PC-9 (cell line): ENCODE measurements at regions not wholly inside any gene's neighbourhood (a gene's known extent, or its start where the extent isn't known, plus 50 kb on each side); places are given as distances from the start of the nearest gene placed in this dataset.

ENCODE experiments used
- BruUV-seq: library from RNA; stranded (reverse); fragments of 400-500 nt; replicated peaks from 2 replicates; lab custom pipeline; 2021; lab: Mats Ljungman, UMichigan
- CTCF ChIA-PET: fragments of 300-600 bp; sonication (Branson Sonifier 250); formaldehyde crosslinking; loops from one replicate; lab custom pipeline; 2022; ENCODE audit warnings: antibody characterized with exemption; lab: Charles Lee
- POLR2A ChIA-PET: fragments of 300-600 bp; sonication (Branson Sonifier 250); formaldehyde crosslinking; loops from one replicate; lab custom pipeline; 2022; ENCODE audit warnings: antibody characterized with exemption; ENCODE audit not compliant: unreplicated experiment; lab: Charles Lee
- DNase-seq, 2 experiments: peaks; one replicate each; pipeline versions ENCODE4 v3.0.0 to v3.0.0-alpha.2; 2015 to 2022; ENCODE audit warnings: mixed read lengths in 1 of 2
- H2AFZ ChIP-seq: fragments of 200-600 bp; sonication (generic); 2 replicates; pipeline ENCODE4 v1.8.1; 2017; ENCODE audit warnings: antibody characterized with exemption
- H3F3A ChIP-seq: fragments of 200-600 bp; sonication (generic); 2 replicates; pipeline ENCODE4 v1.8.1; 2017; ENCODE audit warnings: antibody characterized with exemption, mild to moderate bottlenecking, low read depth; ENCODE audit not compliant: insufficient read depth
- H3K27ac ChIP-seq: fragments of 200-600 bp; sonication (generic); 2 replicates; pipeline ENCODE4 v1.6.1; 2016; ENCODE audit warnings: mixed run types
- H3K27me3 ChIP-seq: fragments of 200-600 bp; sonication (generic); 2 replicates; pipeline ENCODE4 v1.6.1; 2016; ENCODE audit warnings: low read depth, mixed run types; ENCODE audit not compliant: insufficient read depth
- H3K36me3 ChIP-seq: fragments of 200-600 bp; sonication (generic); 2 replicates; pipeline ENCODE4 v1.6.1; 2016; ENCODE audit warnings: low read depth, mixed run types
- H3K4me1 ChIP-seq: fragments of 200-600 bp; sonication (generic); replicated peaks from 2 replicates; pipeline ENCODE4 v1.6.1; 2016; ENCODE audit warnings: mixed run types; ENCODE audit not compliant: insufficient read depth
- H3K4me2 ChIP-seq: fragments of 200-600 bp; sonication (generic); 2 replicates; pipeline ENCODE4 v1.6.1; 2017; ENCODE audit warnings: mixed run types
- H3K4me3 ChIP-seq: fragments of 200-600 bp; sonication (generic); 2 replicates; pipeline ENCODE4 v1.6.1; 2016; ENCODE audit warnings: mixed run types
- H3K79me2 ChIP-seq: fragments of 200-600 bp; sonication (generic); 2 replicates; pipeline ENCODE4 v1.6.1; 2017; ENCODE audit warnings: low read depth, mixed run types
- H3K9me2 ChIP-seq: fragments of 200-600 bp; sonication (generic); 2 replicates; pipeline ENCODE4 v1.8.1; 2017; ENCODE audit warnings: mild to moderate bottlenecking; ENCODE audit not compliant: insufficient read depth
- H3K9me3 ChIP-seq: fragments of 200-600 bp; sonication (generic); 2 replicates; pipeline ENCODE4 v1.8.1; 2016; ENCODE audit warnings: low read depth; ENCODE audit not compliant: insufficient read depth
- H4K20me1 ChIP-seq: fragments of 200-600 bp; sonication (generic); 2 replicates; pipeline ENCODE4 v1.8.1; 2017; ENCODE audit not compliant: insufficient read depth
- EZH2 ChIP-seq: fragments of 200-600 bp; sonication (generic); IDR thresholded peaks from 2 replicates; pipeline ENCODE4 v1.8.0; 2017; ENCODE audit warnings: antibody characterized with exemption, low read depth
- intact Hi-C: fragments of 100-400 bp; cut with micrococcal nuclease; formaldehyde crosslinking; loops from one replicate; pipeline ENCODE4 v1.10.0; 2022; ENCODE audit not compliant: unreplicated experiment
- TF ChIP-seq, protein P1 (sequence below): fragments of 200-600 bp; sonication (generic); conservative IDR thresholded peaks from 2 replicates; pipeline ENCODE4 v1.6.1; 2017; ENCODE audit warnings: mixed run types, antibody characterized with exemption, mild to moderate bottlenecking, moderate library complexity

DNA sequence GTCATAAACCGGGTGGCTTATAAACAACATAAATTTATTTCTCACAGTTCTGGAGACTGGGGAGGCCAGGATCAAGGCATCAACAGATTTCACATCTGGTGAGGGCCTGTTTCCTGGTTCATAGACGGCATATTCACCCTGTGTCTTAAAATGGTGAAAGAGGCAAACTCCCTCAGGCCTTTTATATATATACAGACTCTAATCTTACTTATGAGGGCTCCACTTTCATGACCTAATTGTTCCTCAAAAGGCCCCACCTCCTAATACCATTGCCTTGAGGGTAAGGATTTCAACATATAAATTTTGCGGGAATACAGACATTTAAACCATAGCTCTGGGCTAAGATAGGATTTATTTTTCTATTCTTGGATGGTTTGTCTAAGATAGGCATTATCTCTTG lies 187.2 kb downstream of the PPP1R3A start:
- H3K27me3 ChIP-seq: no peaks in the 10 kb centered on the region
- no peaks in the 10 kb centered on the region for H3K9me2 ChIP-seq
- 0 out of 2 replicates have a peak, but pooled peaks cover 5% of the 10 kb centered on the region for H3K9me3 ChIP-seq
- H2AFZ ChIP-seq: no peak overlapping the region; the same call in 1 of the 2 replicates
- no peaks in the 10 kb centered on the region for H3F3A ChIP-seq
- CTCF ChIA-PET: no interaction called here
- no peak overlapping the region for H3K27ac ChIP-seq
- intact Hi-C loops: no loop called here
- TF ChIP-seq EZH2: no peak
- TF ChIP-seq, protein P1, sequence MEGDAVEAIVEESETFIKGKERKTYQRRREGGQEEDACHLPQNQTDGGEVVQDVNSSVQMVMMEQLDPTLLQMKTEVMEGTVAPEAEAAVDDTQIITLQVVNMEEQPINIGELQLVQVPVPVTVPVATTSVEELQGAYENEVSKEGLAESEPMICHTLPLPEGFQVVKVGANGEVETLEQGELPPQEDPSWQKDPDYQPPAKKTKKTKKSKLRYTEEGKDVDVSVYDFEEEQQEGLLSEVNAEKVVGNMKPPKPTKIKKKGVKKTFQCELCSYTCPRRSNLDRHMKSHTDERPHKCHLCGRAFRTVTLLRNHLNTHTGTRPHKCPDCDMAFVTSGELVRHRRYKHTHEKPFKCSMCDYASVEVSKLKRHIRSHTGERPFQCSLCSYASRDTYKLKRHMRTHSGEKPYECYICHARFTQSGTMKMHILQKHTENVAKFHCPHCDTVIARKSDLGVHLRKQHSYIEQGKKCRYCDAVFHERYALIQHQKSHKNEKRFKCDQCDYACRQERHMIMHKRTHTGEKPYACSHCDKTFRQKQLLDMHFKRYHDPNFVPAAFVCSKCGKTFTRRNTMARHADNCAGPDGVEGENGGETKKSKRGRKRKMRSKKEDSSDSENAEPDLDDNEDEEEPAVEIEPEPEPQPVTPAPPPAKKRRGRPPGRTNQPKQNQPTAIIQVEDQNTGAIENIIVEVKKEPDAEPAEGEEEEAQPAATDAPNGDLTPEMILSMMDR: no peak
- H3K36me3 ChIP-seq: no peaks in the 10 kb centered on the region
- BruUV-seq: no TSS peak
- H4K20me1 ChIP-seq: no peaks in the 10 kb centered on the region
- no peak overlapping the region for H3K4me3 ChIP-seq
- peaks cover 6% of the 10 kb centered on the region for H3K4me1 ChIP-seq
- no peaks in the 10 kb centered on the region for H3K79me2 ChIP-seq
- POLR2A ChIA-PET: no interaction called here
- no peak for DNase-seq
- no peak overlapping the region for H3K4me2 ChIP-seq

DNA sequence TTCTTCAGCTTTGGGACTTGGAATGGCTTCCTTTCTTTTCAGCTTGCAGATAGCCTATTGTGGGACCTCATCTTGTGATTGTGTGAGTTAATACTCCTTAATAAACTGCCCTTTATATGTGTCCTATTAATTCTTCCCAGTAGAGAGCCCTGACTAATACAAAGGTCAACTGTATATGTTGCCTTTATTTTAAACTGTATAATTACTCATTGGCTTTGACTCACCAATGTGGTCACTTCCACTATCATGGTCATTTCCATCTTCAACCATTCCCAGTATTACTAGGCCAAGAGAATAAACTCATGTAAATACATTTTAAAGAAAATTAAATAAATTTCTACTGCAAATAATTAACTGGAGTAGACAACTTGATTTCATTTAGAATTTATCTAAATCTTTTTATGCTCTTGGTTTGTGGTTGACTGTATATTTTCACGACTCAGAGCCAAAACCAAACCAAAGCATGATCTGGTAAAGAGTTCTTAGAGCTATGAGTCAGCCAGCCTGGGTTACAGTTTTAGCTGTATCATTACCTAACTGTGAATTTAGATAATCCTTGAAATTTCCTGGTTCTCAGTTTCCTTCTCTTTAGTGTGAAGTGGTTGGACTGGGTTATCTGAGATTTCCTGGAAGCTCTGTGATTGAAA lies 188.4 kb downstream of the PPP1R3A start:
- Histone ChIP-seq H3K27ac (no peak overlapping the region), H3K36me3 (no peaks in the 10 kb centered on the region), H3K79me2 (no peaks in the 10 kb centered on the region), H3K4me1 (peaks cover 6% of the 10 kb centered on the region), H3K9me2 (no peaks in the 10 kb centered on the region), H3K27me3 (no peaks in the 10 kb centered on the region), H3K4me3 (no peak overlapping the region), H4K20me1 (no peaks in the 10 kb centered on the region), H2AFZ (no peak overlapping the region), H3K9me3 (0 out of 2 replicates have a peak, but pooled peaks cover 5% of the 10 kb centered on the region), H3F3A (no peaks in the 10 kb centered on the region), H3K4me2 (peak overlapping the region; percentile 26; the same call in 1 of the 2 replicates)
- ChIA-PET CTCF (no interaction called here), POLR2A (interaction anchor here (0.7 kb wide), 1 partner anchor 22 kb away, joined by 3 read pairs; no protein-coding TSS in a partner anchor)
- TF ChIP-seq, protein P1: no peak
- TF ChIP-seq EZH2: no peak
- BruUV-seq: no TSS peak
- intact Hi-C loops: no loop called here
- no peak for DNase-seq

DNA sequence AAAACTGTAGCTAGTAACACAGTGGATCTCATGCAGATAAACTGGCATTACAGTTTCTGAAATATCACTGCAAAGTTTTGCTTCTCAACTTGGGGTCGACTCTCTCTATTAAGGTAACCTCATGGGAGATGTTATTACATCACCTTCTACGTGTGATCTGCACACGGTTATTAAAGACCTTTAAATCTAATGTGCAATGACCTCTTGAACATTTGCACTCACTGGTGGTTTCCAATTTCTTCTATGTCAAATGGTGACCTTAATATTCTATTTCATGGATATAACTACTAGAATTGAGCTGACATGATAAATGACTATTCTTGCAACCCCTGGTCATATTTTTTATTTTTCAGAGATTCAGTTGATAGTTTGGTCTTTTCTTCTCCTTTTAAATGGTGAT lies 191.3 kb downstream of the PPP1R3A start:
- TF ChIP-seq, protein P1: no peak
- TF ChIP-seq EZH2: no peak
- POLR2A ChIA-PET: no interaction called here
- Histone ChIP-seq H3K27me3 (no peaks in the 10 kb centered on the region), H4K20me1 (no peaks in the 10 kb centered on the region), H3K27ac (no peak overlapping the region), H3K9me3 (0 out of 2 replicates have a peak, but pooled peaks cover 5% of the 10 kb centered on the region), H3K4me1 (peaks cover 6% of the 10 kb centered on the region), H3K9me2 (no peaks in the 10 kb centered on the region), H3K79me2 (no peaks in the 10 kb centered on the region), H3F3A (no peaks in the 10 kb centered on the region), H3K4me2 (no peak overlapping the region), H3K36me3 (no peaks in the 10 kb centered on the region), H2AFZ (no peak overlapping the region), H3K4me3 (no peak overlapping the region)
- BruUV-seq: no TSS peak
- CTCF ChIA-PET: no interaction called here
- no peak for DNase-seq
- intact Hi-C loops: no loop called here
